Panc1 (cell line): ENCODE measurements at regions not wholly inside any gene's neighbourhood (a gene's known extent, or its start where the extent isn't known, plus 50 kb on each side); places are given as distances from the start of the nearest gene placed in this dataset.

Source experiments
- CTCF ChIP-seq: fragments of 450-650 bp; IDR thresholded peaks from 2 replicates; pipeline ENCODE4 v1.5.1; 2017; ENCODE audit warnings: mild to moderate bottlenecking
- POLR2AphosphoS5 ChIP-seq: IDR thresholded peaks from 2 replicates; pipeline ENCODE4 v1.6.1; 2012; ENCODE audit warnings: mild to moderate bottlenecking, low read depth, low read length, moderate library complexity
- REST ChIP-seq, 2 experiments: IDR thresholded peaks; 2 replicates each; pipeline ENCODE4 v1.6.1; 2011 to 2012; ENCODE audit warnings: low read depth in 2 of 2, control low read depth in 1 of 2, low read length in 1 of 2, mild to moderate bottlenecking in 1 of 2, moderate library complexity in 1 of 2; ENCODE audit not compliant: insufficient read depth in 1 of 2
- TCF7L2 ChIP-seq: IDR thresholded peaks from 2 replicates; pipeline ENCODE4 v1.6.1; 2011; ENCODE audit warnings: mild to moderate bottlenecking, low read depth, low read length, inconsistent platforms

GRCh38 chr7:108794466-108794865 is 224.8 kb downstream of the DNAJB9 start:
- no peak for TF ChIP-seq CTCF
- TF ChIP-seq POLR2AphosphoS5, result no peak
- no peak for TF ChIP-seq REST (IDR thresholded peaks at IDR 0.05; ENCODE audit: insufficient read depth in 1 of 2, low read depth in 2 of 2, low read length in 1 of 2)
- no peak for TF ChIP-seq TCF7L2
